ENCODE measurements at regions not wholly inside any gene's neighbourhood (a gene's known extent, or its start where the extent isn't known, plus 50 kb on each side); places are given as distances from the start of the nearest gene placed in this dataset.
A peak's percentile ranks its signal among the peaks of the same experiment; 100 is the strongest.

DNA sequence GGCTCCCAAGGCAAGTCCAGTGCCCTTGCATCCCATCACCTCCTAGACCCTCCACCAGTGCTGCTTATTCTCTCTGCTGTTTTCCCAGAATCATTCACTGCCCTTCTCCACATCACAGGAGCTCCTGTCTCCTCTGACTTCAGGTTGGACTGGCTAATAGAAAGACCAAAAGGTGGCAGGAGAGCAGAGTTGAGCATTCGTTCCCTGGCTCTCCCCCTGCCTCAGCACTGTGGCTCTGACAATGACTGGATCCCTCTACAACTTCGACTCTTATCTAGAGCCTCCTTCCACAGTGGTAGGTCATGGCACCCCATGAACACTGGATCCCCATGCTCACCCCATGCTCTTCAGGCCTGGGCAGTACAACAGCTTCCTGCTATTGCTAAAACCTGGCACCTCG, 243.6 kb downstream of the LRRN1 start:
- H4K20me1 ChIP-seq (ENCODE audit: insufficient read depth) = no peaks in the 10 kb centered on the region
- no peaks in the 10 kb centered on the region for H3K27me3 ChIP-seq (replicated peaks; ENCODE audit: insufficient read depth)
- H3F3A ChIP-seq (ENCODE audit: insufficient read depth) = no peaks in the 10 kb centered on the region
- H3K4me1 ChIP-seq (ENCODE audit: insufficient read depth) = no peaks in the 10 kb centered on the region
- H3K9me2 ChIP-seq (ENCODE audit: insufficient read depth) = no peaks in the 10 kb centered on the region
- in situ Hi-C loops (cut with MboI) = no loop called here
- no peaks in the 10 kb centered on the region for H3K79me2 ChIP-seq (ENCODE audit: insufficient read depth)
- H3K9ac ChIP-seq = no peak overlapping the region
- no peak overlapping the region for H3K27ac ChIP-seq
- H3K4me2 ChIP-seq (ENCODE audit: unreplicated experiment) = no peak overlapping the region
- TF ChIP-seq EZH2phosphoT487 (IDR thresholded peaks at IDR 0.05; ENCODE audit: insufficient read depth, low read depth) = no peak
- TF ChIP-seq EZH2 (IDR thresholded peaks at IDR 0.05; ENCODE audit: insufficient read depth, poor library complexity, severe bottlenecking) = no peak
- H3K9me3 ChIP-seq (ENCODE audit: low read depth) = no peaks in the 10 kb centered on the region
- H3K4me3 ChIP-seq = no peak overlapping the region
- 17 to 24% methylated on average over 3 of the region's 3 CpGs for WGBS, 2 experiments (ENCODE audit: low coverage in 1 of 2, low lambda C conversion rate in 2 of 2, missing lambda C conversion rate in 2 of 2)
- H2AFZ ChIP-seq = no peak overlapping the region
- no peaks in the 10 kb centered on the region for H3K36me3 ChIP-seq (ENCODE audit: low read depth)
- no peak for DNase-seq

DNA sequence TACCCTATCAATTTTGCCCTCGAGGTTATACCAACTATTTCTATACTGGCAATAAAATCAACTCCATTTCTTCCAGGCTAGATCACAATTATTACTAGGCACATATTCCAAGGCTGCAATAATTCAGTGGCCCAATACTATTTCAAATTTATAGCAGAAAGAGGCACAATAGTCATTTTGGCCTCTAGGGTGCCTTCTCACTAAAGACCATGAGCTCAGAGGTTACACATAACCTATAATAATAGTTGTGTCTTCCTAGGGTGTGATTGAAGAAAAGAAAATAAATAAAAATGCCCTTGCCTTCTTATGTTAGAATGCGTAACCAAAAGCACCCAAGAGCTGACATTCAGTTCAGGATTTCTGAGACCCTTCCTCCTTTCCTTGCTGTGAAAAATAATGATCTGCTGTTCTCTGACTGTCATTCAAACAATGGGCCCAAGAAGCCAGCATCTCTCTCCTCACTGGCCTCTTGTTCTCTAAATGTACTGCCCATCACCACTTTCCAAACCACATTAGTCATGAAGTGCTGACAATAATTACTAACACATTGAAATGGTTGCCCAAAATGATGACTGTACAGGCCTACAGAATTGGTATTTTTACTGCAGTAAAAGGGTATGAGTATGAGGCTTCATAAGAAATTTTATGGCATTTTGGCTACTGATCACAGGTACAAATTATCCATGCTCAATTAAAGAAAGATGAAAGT, 244.8 kb downstream of the LRRN1 start:
- Histone ChIP-seq H3K9me2 (ENCODE audit: insufficient read depth) (no peaks in the 10 kb centered on the region), H3F3A (ENCODE audit: insufficient read depth) (no peaks in the 10 kb centered on the region), H4K20me1 (ENCODE audit: insufficient read depth) (no peaks in the 10 kb centered on the region), H3K36me3 (ENCODE audit: low read depth) (no peaks in the 10 kb centered on the region), H3K9me3 (ENCODE audit: low read depth) (no peaks in the 10 kb centered on the region), H3K9ac (no peak overlapping the region), H3K4me3 (no peak overlapping the region), H3K4me2 (ENCODE audit: unreplicated experiment) (no peak overlapping the region), H3K79me2 (ENCODE audit: insufficient read depth) (no peaks in the 10 kb centered on the region), H3K4me1 (ENCODE audit: insufficient read depth) (no peaks in the 10 kb centered on the region), H2AFZ (no peak overlapping the region), H3K27me3 (replicated peaks; ENCODE audit: insufficient read depth) (no peaks in the 10 kb centered on the region), H3K27ac (no peak overlapping the region)
- in situ Hi-C loops (cut with MboI) = no loop called here
- DNase-seq = peak; percentile 42
- TF ChIP-seq EZH2 (IDR thresholded peaks at IDR 0.05; ENCODE audit: insufficient read depth, poor library complexity, severe bottlenecking) (no peak), EZH2phosphoT487 (IDR thresholded peaks at IDR 0.05; ENCODE audit: insufficient read depth, low read depth) (no peak)
- WGBS, 2 experiments (ENCODE audit: low coverage in 1 of 2, low lambda C conversion rate in 2 of 2, missing lambda C conversion rate in 2 of 2) = 28 to 38% methylated on average over 2 of the region's 2 CpGs

DNA sequence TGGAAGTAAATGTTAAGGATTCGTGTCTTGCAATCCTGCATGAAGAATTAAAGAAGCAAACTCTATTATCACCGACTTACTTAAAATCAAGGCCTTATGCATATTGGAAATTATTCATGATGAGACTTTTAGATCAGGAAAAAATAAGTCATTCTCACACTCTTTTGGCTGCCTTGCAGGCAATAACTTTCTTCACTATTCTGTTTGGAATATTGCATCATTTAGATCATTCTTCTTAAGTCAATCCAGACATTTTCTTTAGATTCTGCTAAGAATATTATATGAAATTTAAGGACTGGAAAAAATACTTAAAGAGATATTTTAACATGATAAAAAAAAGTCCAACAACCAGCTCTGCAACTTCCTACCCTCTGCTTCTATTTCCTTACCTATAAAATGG, 245.4 kb downstream of the LRRN1 start:
- Histone ChIP-seq H3K27me3 (replicated peaks; ENCODE audit: insufficient read depth) (no peaks in the 10 kb centered on the region), H3K79me2 (ENCODE audit: insufficient read depth) (no peaks in the 10 kb centered on the region), H3K9me3 (ENCODE audit: low read depth) (no peaks in the 10 kb centered on the region), H3K9me2 (ENCODE audit: insufficient read depth) (no peaks in the 10 kb centered on the region), H3K9ac (no peak overlapping the region), H3K4me2 (ENCODE audit: unreplicated experiment) (no peak overlapping the region), H2AFZ (no peak overlapping the region), H4K20me1 (ENCODE audit: insufficient read depth) (no peaks in the 10 kb centered on the region), H3F3A (ENCODE audit: insufficient read depth) (no peaks in the 10 kb centered on the region), H3K27ac (no peak overlapping the region), H3K36me3 (ENCODE audit: low read depth) (no peaks in the 10 kb centered on the region), H3K4me1 (ENCODE audit: insufficient read depth) (no peaks in the 10 kb centered on the region), H3K4me3 (no peak overlapping the region)
- WGBS, 2 experiments (ENCODE audit: low coverage in 1 of 2, low lambda C conversion rate in 2 of 2, missing lambda C conversion rate in 2 of 2) = 0 to 1% methylated on average over 2 of the region's 2 CpGs
- DNase-seq = no peak
- in situ Hi-C loops (cut with MboI) = no loop called here
- TF ChIP-seq EZH2phosphoT487 (IDR thresholded peaks at IDR 0.05; ENCODE audit: insufficient read depth, low read depth) (no peak), EZH2 (IDR thresholded peaks at IDR 0.05; ENCODE audit: insufficient read depth, poor library complexity, severe bottlenecking) (no peak)

DNA sequence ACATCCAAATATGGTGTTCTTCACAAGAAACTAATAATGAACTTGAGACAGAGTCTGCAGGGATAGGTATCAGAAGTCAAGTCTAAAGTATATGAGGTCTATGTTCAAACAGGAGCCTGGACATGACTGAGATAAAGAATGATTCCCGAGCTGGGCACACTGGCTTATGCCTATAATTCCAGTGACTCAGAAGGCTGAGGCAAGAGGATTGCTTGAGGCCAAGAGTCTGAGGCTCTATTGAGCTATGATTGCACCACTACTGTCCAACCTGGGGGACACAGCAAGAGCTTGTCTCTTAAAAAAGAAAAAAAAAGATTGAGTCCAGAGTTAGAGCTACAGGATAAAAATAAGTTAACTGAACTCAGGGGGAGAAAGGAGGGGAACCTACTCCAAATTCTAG, 246.5 kb downstream of the LRRN1 start:
- no peaks in the 10 kb centered on the region for H3K27me3 ChIP-seq (replicated peaks; ENCODE audit: insufficient read depth)
- H2AFZ ChIP-seq = no peak overlapping the region
- no peak overlapping the region for H3K27ac ChIP-seq
- no peak for TF ChIP-seq EZH2 (IDR thresholded peaks at IDR 0.05; ENCODE audit: insufficient read depth, poor library complexity, severe bottlenecking)
- TF ChIP-seq EZH2phosphoT487 (IDR thresholded peaks at IDR 0.05; ENCODE audit: insufficient read depth, low read depth) = no peak
- no peaks in the 10 kb centered on the region for H4K20me1 ChIP-seq (ENCODE audit: insufficient read depth)
- no peaks in the 10 kb centered on the region for H3K79me2 ChIP-seq (ENCODE audit: insufficient read depth)
- H3K9me3 ChIP-seq (ENCODE audit: low read depth) = no peaks in the 10 kb centered on the region
- peak; percentile 7 for DNase-seq
- WGBS, 2 experiments (ENCODE audit: low coverage in 1 of 2, low lambda C conversion rate in 2 of 2, missing lambda C conversion rate in 2 of 2) = 45 to 61% methylated on average over 1 of the region's 1 CpG
- H3K36me3 ChIP-seq (ENCODE audit: low read depth) = no peaks in the 10 kb centered on the region
- in situ Hi-C loops (cut with MboI) = no loop called here
- no peaks in the 10 kb centered on the region for H3K9me2 ChIP-seq (ENCODE audit: insufficient read depth)
- H3K9ac ChIP-seq = no peak overlapping the region
- H3K4me1 ChIP-seq (ENCODE audit: insufficient read depth) = no peaks in the 10 kb centered on the region
- no peaks in the 10 kb centered on the region for H3F3A ChIP-seq (ENCODE audit: insufficient read depth)
- no peak overlapping the region for H3K4me2 ChIP-seq (ENCODE audit: unreplicated experiment)
- no peak overlapping the region for H3K4me3 ChIP-seq

All from GM23248 (cell line).